ENCODE measurements at regions not wholly inside any gene's neighbourhood (a gene's known extent, or its start where the extent isn't known, plus 50 kb on each side); places are given as distances from the start of the nearest gene placed in this dataset.

- TF ChIP-seq CTCF (IDR thresholded peaks at IDR 0.05; ENCODE audit: unreplicated experiment) = no peak
- no peak overlapping the region for H3K4me3 Mint-ChIP-seq (ENCODE audit: low read depth)
- no peak for DNase-seq (ENCODE audit: low spot score, unreplicated experiment)
Observed at GRCh38 chr2:147485210-147485851, 359.5 kb upstream of the ACVR2A start.

GRCh38 chr2:147483911-147484310 lies 360.9 kb upstream of the ACVR2A start:
- TF ChIP-seq CTCF (IDR thresholded peaks at IDR 0.05; ENCODE audit: unreplicated experiment) = no peak
- H3K27me3 Mint-ChIP-seq = peaks cover 42% of the 10 kb centered on the region
- no peak overlapping the region for H3K4me3 Mint-ChIP-seq (ENCODE audit: low read depth)
- DNase-seq (ENCODE audit: low spot score, unreplicated experiment) = no peak
- H3K4me1 Mint-ChIP-seq (ENCODE audit: low read depth) = peaks cover 15% of the 10 kb centered on the region
- H3K36me3 Mint-ChIP-seq (ENCODE audit: insufficient read depth) = no peaks in the 10 kb centered on the region
- no peak overlapping the region for H3K27ac Mint-ChIP-seq
- no peaks in the 10 kb centered on the region for H3K9me3 Mint-ChIP-seq (ENCODE audit: low read depth)

More at GRCh38 chr2:147485210-147485851, 359.5 kb upstream of the ACVR2A start:
- H3K4me1 Mint-ChIP-seq (ENCODE audit: low read depth) = peaks cover 15% of the 10 kb centered on the region
- H3K9me3 Mint-ChIP-seq (ENCODE audit: low read depth) = no peaks in the 10 kb centered on the region
- peaks cover 43% of the 10 kb centered on the region for H3K27me3 Mint-ChIP-seq
- H3K36me3 Mint-ChIP-seq (ENCODE audit: insufficient read depth) = no peaks in the 10 kb centered on the region
- no peak overlapping the region for H3K27ac Mint-ChIP-seq

- no peak for TF ChIP-seq CTCF (IDR thresholded peaks at IDR 0.05; ENCODE audit: unreplicated experiment)
- DNase-seq (ENCODE audit: low spot score, unreplicated experiment) = no peak
Observed at GRCh38 chr2:147482916-147483669, 361.7 kb upstream of the ACVR2A start.

GRCh38 chr2:147482111-147482895 lies 362.5 kb upstream of the ACVR2A start:
- Mint-ChIP-seq H3K27me3 (peaks cover 28% of the 10 kb centered on the region), H3K27ac (no peak overlapping the region), H3K9me3 (ENCODE audit: low read depth) (no peaks in the 10 kb centered on the region), H3K4me3 (ENCODE audit: low read depth) (no peak overlapping the region), H3K4me1 (ENCODE audit: low read depth) (peaks cover 3% of the 10 kb centered on the region), H3K36me3 (ENCODE audit: insufficient read depth) (no peaks in the 10 kb centered on the region)
- no peak for TF ChIP-seq CTCF (IDR thresholded peaks at IDR 0.05; ENCODE audit: unreplicated experiment)
- no peak for DNase-seq (ENCODE audit: low spot score, unreplicated experiment)

More at GRCh38 chr2:147482916-147483669, 361.7 kb upstream of the ACVR2A start:
- Mint-ChIP-seq H3K27ac (no peak overlapping the region), H3K4me3 (ENCODE audit: low read depth) (no peak overlapping the region), H3K27me3 (peaks cover 34% of the 10 kb centered on the region), H3K9me3 (ENCODE audit: low read depth) (no peaks in the 10 kb centered on the region), H3K36me3 (ENCODE audit: insufficient read depth) (no peaks in the 10 kb centered on the region), H3K4me1 (ENCODE audit: low read depth) (peaks cover 10% of the 10 kb centered on the region)

GRCh38 chr2:147479358-147479757 lies 365.5 kb upstream of the ACVR2A start:
- DNase-seq (ENCODE audit: low spot score, unreplicated experiment) = no peak
- H3K4me1 Mint-ChIP-seq (ENCODE audit: low read depth) = no peaks in the 10 kb centered on the region

More at GRCh38 chr2:147479358-147479757, 365.5 kb upstream of the ACVR2A start:
- Mint-ChIP-seq H3K36me3 (ENCODE audit: insufficient read depth) (no peaks in the 10 kb centered on the region), H3K4me3 (ENCODE audit: low read depth) (no peak overlapping the region), H3K9me3 (ENCODE audit: low read depth) (no peaks in the 10 kb centered on the region), H3K27ac (no peak overlapping the region), H3K27me3 (peaks cover 33% of the 10 kb centered on the region)
- no peak for TF ChIP-seq CTCF (IDR thresholded peaks at IDR 0.05; ENCODE audit: unreplicated experiment)

Data from progenitor cell of endocrine pancreas (in vitro differentiated cells).